ENCODE measurements at regions not wholly inside any gene's neighbourhood (a gene's known extent, or its start where the extent isn't known, plus 50 kb on each side); places are given as distances from the start of the nearest gene placed in this dataset.

DNA sequence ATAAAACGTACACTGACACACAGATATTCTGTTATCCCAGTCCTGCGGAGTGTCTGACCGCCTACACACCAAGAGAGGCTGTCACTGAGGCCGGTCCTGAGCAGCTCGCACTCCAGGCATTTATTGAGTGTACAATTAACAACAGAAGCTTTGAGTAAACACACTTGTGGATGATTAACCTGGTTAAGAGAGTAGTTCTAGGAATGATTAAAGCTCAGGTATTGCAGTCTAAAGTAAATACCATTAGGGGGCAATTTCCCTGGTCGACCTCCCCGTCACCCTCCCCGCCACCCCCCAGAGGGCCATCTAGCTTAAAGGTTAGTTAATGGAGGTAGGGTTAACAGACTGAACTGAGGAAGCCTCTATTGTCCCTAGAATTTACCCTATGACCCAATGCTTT, 1278.5 kb downstream of the NSUN3 start (continued):
- TF ChIP-seq, protein P1, sequence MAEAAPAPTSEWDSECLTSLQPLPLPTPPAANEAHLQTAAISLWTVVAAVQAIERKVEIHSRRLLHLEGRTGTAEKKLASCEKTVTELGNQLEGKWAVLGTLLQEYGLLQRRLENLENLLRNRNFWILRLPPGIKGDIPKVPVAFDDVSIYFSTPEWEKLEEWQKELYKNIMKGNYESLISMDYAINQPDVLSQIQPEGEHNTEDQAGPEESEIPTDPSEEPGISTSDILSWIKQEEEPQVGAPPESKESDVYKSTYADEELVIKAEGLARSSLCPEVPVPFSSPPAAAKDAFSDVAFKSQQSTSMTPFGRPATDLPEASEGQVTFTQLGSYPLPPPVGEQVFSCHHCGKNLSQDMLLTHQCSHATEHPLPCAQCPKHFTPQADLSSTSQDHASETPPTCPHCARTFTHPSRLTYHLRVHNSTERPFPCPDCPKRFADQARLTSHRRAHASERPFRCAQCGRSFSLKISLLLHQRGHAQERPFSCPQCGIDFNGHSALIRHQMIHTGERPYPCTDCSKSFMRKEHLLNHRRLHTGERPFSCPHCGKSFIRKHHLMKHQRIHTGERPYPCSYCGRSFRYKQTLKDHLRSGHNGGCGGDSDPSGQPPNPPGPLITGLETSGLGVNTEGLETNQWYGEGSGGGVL (CRISPR knock-in tag; IDR thresholded peaks at IDR 0.05) = no peak
- TF ChIP-seq HDAC3 (IDR thresholded peaks at IDR 0.05; ENCODE audit: borderline replicate concordance, partially characterized antibody) = no peak
- TF ChIP-seq MED1 (CRISPR knock-in tag; IDR thresholded peaks at IDR 0.05; ENCODE audit: borderline replicate concordance) = no peak
- TF ChIP-seq HIVEP1 (CRISPR knock-in tag; IDR thresholded peaks at IDR 0.05) = no peak
- no peak for TF ChIP-seq KLF16 (IDR thresholded peaks at IDR 0.05)

DNA sequence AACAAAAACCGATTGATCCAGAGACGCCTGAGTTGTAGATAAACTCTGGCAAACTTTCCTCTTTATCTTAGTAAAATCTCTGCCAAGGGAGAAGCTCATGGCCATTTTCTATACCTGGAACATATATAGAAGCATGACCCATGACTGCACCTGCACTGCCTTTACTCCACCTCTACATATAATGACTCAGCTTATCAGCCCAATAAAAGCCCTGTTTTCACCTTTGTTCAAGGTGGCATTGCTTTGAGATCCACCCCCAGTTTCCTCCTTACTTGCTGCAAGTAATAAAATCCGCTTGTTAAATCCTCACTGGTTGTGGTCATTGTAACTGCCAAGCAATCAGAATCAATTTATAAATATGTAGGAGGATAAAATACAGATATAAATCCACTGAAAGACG, 1280.4 kb downstream of the NSUN3 start:
- POLR2A ChIA-PET = no interaction called here
- no peaks in the 10 kb centered on the region for H3K4me1 ChIP-seq (replicated peaks in 1 of 2; ENCODE audit: control insufficient read depth in 2 of 2, insufficient read depth in 2 of 2, low read length in 2 of 2)
- H2AFZ ChIP-seq (ENCODE audit: low read depth, low read length) = no peak overlapping the region
- no peaks in the 10 kb centered on the region for H4K20me1 ChIP-seq (replicated peaks; ENCODE audit: control insufficient read depth, insufficient read depth, low read length)
- no TSS peak for BruUV-seq (replicated peaks)
- H3K9me3 ChIP-seq (replicated peaks; ENCODE audit: control insufficient read depth, insufficient read depth, low read depth, low read length) = no peaks in the 10 kb centered on the region
- DNase-seq (ENCODE audit: extremely low read depth in 1 of 4, low spot score in 3 of 4) = no peak
- H3K4me2 ChIP-seq (ENCODE audit: insufficient read depth, low read length) = no peak overlapping the region
- H3K36me3 ChIP-seq (ENCODE audit: control insufficient read depth, insufficient read depth, low read length) = no peaks in the 10 kb centered on the region
- no peak for FAIRE-seq
- no peaks in the 10 kb centered on the region for H3K27me3 ChIP-seq (ENCODE audit: control insufficient read depth in 2 of 2, insufficient read depth in 2 of 2, low read length in 2 of 2)
- intact Hi-C loops (cut with micrococcal nuclease) = no loop called here
- H3K27ac ChIP-seq (ENCODE audit: extremely low read depth, low read depth, low read length) = no peak overlapping the region
- no peak overlapping the region for H3K9ac ChIP-seq (ENCODE audit: insufficient read depth in 1 of 2, low read depth in 2 of 2, low read length in 2 of 2)
- no peaks in the 10 kb centered on the region for H3K9me1 ChIP-seq (ENCODE audit: control insufficient read depth, insufficient read depth, low read length)
- H3K4me3 ChIP-seq = no peak overlapping the region
- 0% methylated on average over 4 of the region's 4 CpGs for WGBS (ENCODE audit: insufficient coverage, low coverage, missing lambda C conversion rate)
- ATAC-seq = no peak
- in situ Hi-C loops (cut with MboI) = no loop called here
- H3K79me2 ChIP-seq (ENCODE audit: control insufficient read depth, insufficient read depth, low read length) = no peaks in the 10 kb centered on the region
- CTCF ChIA-PET (ENCODE audit: low intra/inter-chr PET ratio) = no interaction called here
- no peak for TF ChIP-seq CBX1 (IDR thresholded peaks at IDR 0.05; ENCODE audit: low read depth)
- no peak for TF ChIP-seq CBFA2T2 (conservative IDR thresholded peaks at IDR 0.05)
- TF ChIP-seq, protein P2, sequence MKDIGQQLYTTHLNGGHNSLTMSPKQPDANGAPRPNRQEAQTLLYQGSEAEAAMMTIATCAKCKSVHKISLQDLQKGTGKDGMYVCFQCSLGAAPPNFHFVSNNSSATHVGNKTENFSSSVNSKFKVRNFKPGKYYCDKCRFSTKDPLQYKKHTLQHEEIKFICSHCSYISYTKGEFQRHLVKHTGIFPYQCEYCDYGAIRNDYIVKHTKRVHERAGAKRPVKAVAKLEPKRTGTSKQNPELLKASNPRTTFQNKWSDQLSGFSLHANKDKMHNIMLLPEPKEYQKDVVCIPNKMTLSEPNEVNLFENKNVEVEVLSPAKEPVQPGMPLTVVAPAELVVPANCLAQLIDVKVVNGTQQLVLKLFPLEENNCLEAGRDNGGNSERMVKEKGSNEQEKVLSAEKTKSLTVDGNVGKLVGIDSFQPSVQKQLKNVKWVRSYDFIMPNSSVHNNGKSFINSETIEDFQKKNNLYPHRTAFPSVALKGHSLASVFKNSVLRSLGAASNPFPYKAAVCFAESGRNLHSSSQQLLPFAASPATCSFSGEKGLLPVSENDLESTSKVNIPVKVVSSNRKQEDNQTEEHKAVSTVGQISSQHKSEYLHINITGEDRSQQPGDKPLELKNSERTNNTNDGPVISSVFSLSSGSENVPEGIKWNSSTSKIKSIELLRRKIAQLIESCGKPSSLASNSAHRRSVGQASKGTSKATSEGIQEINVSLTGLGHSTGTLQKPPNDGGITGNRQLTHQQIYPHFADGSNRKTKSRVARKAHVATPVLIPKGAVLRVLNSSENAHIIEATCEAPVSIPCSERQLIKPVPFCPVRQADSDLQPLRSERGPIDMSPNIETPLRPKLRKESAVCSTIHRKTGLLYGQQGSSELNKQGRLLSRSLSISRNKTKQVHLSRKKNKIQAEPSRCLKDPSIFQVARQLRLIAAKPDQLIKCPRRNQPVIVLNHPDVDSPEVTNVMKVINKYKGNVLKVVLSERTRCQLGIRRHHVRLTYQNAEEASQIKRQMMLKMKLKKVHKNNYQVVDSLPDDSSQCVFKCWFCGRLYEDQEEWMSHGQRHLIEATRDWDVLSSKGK (CRISPR knock-in tag; IDR thresholded peaks at IDR 0.05) = no peak
- TF ChIP-seq, protein P3, sequence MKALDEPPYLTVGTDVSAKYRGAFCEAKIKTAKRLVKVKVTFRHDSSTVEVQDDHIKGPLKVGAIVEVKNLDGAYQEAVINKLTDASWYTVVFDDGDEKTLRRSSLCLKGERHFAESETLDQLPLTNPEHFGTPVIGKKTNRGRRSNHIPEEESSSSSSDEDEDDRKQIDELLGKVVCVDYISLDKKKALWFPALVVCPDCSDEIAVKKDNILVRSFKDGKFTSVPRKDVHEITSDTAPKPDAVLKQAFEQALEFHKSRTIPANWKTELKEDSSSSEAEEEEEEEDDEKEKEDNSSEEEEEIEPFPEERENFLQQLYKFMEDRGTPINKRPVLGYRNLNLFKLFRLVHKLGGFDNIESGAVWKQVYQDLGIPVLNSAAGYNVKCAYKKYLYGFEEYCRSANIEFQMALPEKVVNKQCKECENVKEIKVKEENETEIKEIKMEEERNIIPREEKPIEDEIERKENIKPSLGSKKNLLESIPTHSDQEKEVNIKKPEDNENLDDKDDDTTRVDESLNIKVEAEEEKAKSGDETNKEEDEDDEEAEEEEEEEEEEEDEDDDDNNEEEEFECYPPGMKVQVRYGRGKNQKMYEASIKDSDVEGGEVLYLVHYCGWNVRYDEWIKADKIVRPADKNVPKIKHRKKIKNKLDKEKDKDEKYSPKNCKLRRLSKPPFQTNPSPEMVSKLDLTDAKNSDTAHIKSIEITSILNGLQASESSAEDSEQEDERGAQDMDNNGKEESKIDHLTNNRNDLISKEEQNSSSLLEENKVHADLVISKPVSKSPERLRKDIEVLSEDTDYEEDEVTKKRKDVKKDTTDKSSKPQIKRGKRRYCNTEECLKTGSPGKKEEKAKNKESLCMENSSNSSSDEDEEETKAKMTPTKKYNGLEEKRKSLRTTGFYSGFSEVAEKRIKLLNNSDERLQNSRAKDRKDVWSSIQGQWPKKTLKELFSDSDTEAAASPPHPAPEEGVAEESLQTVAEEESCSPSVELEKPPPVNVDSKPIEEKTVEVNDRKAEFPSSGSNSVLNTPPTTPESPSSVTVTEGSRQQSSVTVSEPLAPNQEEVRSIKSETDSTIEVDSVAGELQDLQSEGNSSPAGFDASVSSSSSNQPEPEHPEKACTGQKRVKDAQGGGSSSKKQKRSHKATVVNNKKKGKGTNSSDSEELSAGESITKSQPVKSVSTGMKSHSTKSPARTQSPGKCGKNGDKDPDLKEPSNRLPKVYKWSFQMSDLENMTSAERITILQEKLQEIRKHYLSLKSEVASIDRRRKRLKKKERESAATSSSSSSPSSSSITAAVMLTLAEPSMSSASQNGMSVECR (CRISPR knock-in tag; IDR thresholded peaks at IDR 0.05) = no peak
- TF ChIP-seq ZEB2 (IDR thresholded peaks at IDR 0.05) = no peak
- TF ChIP-seq, protein P4, sequence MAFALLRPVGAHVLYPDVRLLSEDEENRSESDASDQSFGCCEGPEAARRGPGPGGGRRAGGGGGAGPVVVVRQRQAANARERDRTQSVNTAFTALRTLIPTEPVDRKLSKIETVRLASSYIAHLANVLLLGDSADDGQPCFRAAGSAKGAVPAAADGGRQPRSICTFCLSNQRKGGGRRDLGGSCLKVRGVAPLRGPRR (CRISPR knock-in tag; IDR thresholded peaks at IDR 0.05) = no peak
- no peak for TF ChIP-seq COPS2 (conservative IDR thresholded peaks at IDR 0.05)

Measured in K562 (cell line).